Right cardiac atrium (tissue), 5 donors: ENCODE measurements at regions not wholly inside any gene's neighbourhood (a gene's known extent, or its start where the extent isn't known, plus 50 kb on each side); places are given as distances from the start of the nearest gene placed in this dataset.

Experiments used
- ATAC-seq, 2 donors: fragments of 200-7000 bp; cut with Tn5 transposase; one replicate each; pipeline versions ENCODE4 v1.8.0 to v1.9.1; 2020; ENCODE audit warnings: moderate library complexity in 2 of 2, mild to moderate bottlenecking in 1 of 2
- DNase-seq, 3 donors: peaks; one replicate each; pipeline ENCODE4 v3.0.0-alpha.2; 2020
- H3K27ac ChIP-seq: one replicate; pipeline ENCODE4 v1.5.1; 2013; ENCODE audit warnings: mild to moderate bottlenecking, low read length, control low read depth, moderate library complexity
- H3K27me3 ChIP-seq: one replicate; pipeline ENCODE4 v1.6.1; 2013; ENCODE audit not compliant: control insufficient read depth, insufficient read depth
- H3K4me1 ChIP-seq: one replicate; pipeline ENCODE4 v1.6.1; 2013; ENCODE audit warnings: low read length; ENCODE audit not compliant: control insufficient read depth, insufficient read depth
- H3K4me3 ChIP-seq: one replicate; pipeline ENCODE4 v1.5.1; 2013; ENCODE audit warnings: low read length, control low read depth
- H3K9me3 ChIP-seq: one replicate; pipeline ENCODE4 v1.6.1; 2013; ENCODE audit warnings: low read length; ENCODE audit not compliant: control insufficient read depth
- WGBS: extraction: QIAGEN DNeasy Blood & Tissue Kit; methylation state at CpG from one replicate; pipeline ENCODE4 v1.1.7; 2013; 5-methylcytosine and 5-hydroxymethylcytosine counted together
- intact Hi-C, 4 donors: fragments of 100-400 bp; cut with DNase I; formaldehyde crosslinking; loops; one replicate each; pipeline versions ENCODE4 v1.11.0 to v1.14.0; 2022 to 2023
- donor health status: healthy with polysubstance abuse.
- donor health status: DM: no; HTN: yes; CAD: no.
- donor health status: DM: no; HTN: no; CAD: no.
- donor health status: DM: no; HTN: yes; CAD: no; lungs with severe emphysema.
- donor health status: DM: yes; HTN: yes; CAD: no.

DNA sequence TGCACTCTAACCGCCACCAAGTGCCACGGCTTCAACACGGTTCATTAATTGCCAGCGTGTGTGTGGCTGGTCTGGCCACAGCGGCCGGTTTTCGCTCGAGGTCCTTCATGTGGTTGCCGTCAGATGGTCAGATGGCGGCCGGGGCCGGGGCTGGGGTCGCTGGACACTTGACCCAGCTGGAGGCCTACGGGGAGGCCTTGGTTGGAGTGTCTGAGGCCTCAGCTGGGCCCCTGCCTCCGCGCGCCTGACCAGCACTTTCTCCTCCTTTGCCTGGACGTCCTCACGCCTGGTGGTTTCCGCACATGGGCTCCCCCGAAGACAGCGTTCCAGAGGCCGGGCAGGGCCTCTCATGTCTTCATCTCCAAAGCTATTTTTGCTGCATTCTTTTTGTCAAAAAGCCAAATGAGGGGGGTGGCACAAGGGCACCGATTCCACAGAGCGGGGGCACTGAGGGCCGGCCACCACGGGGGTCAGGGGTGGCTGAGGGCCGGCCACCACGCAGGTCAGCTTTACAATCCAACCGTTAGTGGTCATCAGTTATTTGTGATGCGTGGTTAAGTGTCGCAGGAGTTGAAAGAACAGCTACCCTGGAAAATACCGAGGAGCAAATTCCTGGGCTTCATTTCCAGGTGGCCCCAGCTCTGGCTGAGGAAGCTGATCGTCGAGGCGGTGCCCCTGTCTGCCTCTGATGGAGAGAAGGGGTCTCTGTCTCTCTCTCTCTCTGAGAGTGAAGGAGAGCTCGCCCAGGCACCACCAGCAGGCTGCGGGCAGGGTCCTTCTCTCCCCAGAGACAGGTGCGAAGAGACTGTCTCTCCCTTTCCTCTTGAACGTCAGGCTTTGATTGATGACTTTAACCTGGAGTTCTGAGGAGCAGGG lies 50.5 kb upstream of the FRMD1 start:
- DNase-seq = no peak
- H3K27ac ChIP-seq = no peak overlapping the region
- H3K9me3 ChIP-seq = no peaks in the 10 kb centered on the region
- WGBS = 92% methylated on average over 40 of the region's 40 CpGs
- no peak overlapping the region for H3K4me3 ChIP-seq
- H3K4me1 ChIP-seq = peaks cover 3% of the 10 kb centered on the region
- H3K27me3 ChIP-seq = no peaks in the 10 kb centered on the region
- no peak for ATAC-seq
- intact Hi-C loops = loop anchor here in 2 of 4 donors (5.0 to 10.0 kb wide), 2 partner anchors 222 to 225 kb away; no protein-coding TSS in a partner anchor

DNA sequence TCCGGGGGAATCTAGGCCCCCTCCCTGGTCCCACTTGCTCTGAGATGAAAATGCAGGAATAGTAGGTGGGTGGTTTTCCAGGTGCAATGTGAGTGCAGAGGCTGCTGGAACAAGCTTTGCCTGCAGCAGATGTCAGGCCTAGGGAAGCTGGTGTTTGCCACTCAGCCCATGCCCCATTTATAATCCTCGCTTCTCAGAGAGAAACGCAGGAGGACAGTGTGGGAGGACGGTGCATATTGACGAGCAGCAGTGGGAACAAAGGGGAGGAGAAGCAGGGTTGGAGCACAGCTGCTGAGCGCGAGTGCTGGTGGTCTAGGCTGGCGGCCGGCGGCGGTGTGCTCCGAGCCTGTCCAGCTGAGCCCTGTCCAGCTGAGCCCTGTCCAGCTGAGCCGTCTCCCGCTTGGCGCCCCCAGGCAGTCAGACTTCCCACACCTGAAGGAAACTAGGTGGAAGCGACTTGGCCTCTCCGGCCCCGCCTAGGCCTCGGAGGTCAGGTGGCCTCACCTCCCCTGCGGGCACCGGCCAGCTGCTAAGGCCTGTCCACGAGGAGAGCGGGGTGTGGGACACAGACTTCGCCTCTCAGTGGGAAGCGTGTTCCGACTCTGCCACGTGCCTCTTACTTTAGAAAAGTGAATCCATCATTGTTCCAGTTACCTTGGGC lies 49.7 kb upstream of the FRMD1 start:
- 95% methylated on average over 27 of the region's 27 CpGs for WGBS
- no peak for DNase-seq
- intact Hi-C loops = no loop called here
- Histone ChIP-seq H3K27me3 (no peaks in the 10 kb centered on the region), H3K27ac (no peak overlapping the region), H3K9me3 (no peaks in the 10 kb centered on the region), H3K4me3 (no peak overlapping the region), H3K4me1 (peaks cover under 1% of the 10 kb centered on the region)
- ATAC-seq = no peak
